IMR-90 (cell line): ENCODE measurements at regions not wholly inside any gene's neighbourhood (a gene's known extent, or its start where the extent isn't known, plus 50 kb on each side); places are given as distances from the start of the nearest gene placed in this dataset.
"Not testable (repeated sequence)": the region's sequence is repeated elsewhere in the genome, so short reads cannot be mapped to it uniquely, and the experiment has no call there.

Experiments
- ATAC-seq: fragments of 200-7000 bp; cut with Tn5 transposase; 2 replicates; pipeline ENCODE4 v1.9.1; 2020; ENCODE audit warnings: low read depth, mild to moderate bottlenecking, moderate library complexity
- BruUV-seq: library from RNA; stranded (reverse); fragments of 400-500 nt; replicated peaks from 2 replicates; lab custom pipeline; 2021; lab: Mats Ljungman, UMichigan
- CTCF ChIA-PET: fragments of 300-600 bp; formaldehyde crosslinking; extraction: SDS; loops from one replicate; lab custom pipeline; 2021; ENCODE audit warnings: antibody characterized with exemption; lab: Yijun Ruan, JAX
- POLR2A ChIA-PET: fragments of 300-600 bp; sonication (Branson Sonifier 250); formaldehyde crosslinking; loops from one replicate; lab custom pipeline; 2022; ENCODE audit warnings: antibody characterized with exemption; ENCODE audit not compliant: unreplicated experiment; lab: Charles Lee
- DNase-seq: peaks from one replicate; pipeline ENCODE4 v3.0.0; 2013
- H2AFZ ChIP-seq: replicated peaks from 2 replicates; pipeline ENCODE3; 2013; ENCODE audit warnings: low read length, mild to moderate bottlenecking; ENCODE audit not compliant: poor library complexity
- H2AK5ac ChIP-seq: 2 replicates; pipeline ENCODE4 v1.6.1; 2013; ENCODE audit warnings: low read depth, low read length, inconsistent platforms
- H2AK9ac ChIP-seq: replicated peaks from 2 replicates; pipeline ENCODE3; 2013; ENCODE audit warnings: mild to moderate bottlenecking, low read depth, low read length, moderate library complexity; ENCODE audit not compliant: poor library complexity
- H2BK120ac ChIP-seq: 2 replicates; pipeline ENCODE4 v1.6.1; 2013; ENCODE audit warnings: low read depth, low read length, inconsistent platforms
- H2BK15ac ChIP-seq: 3 replicates; pipeline ENCODE4 v1.6.1; 2013; ENCODE audit warnings: low read depth, low read length, inconsistent platforms
- H2BK20ac ChIP-seq: 2 replicates; pipeline ENCODE4 v1.6.1; 2013; ENCODE audit warnings: low read depth, mild to moderate bottlenecking, inconsistent platforms, low read length, moderate library complexity
- H2BK5ac ChIP-seq: 2 replicates; pipeline ENCODE4 v1.6.1; 2013; ENCODE audit warnings: mild to moderate bottlenecking, low read depth, low read length, inconsistent platforms; ENCODE audit not compliant: poor library complexity, severe bottlenecking
- H3K14ac ChIP-seq: replicated peaks from 2 replicates; pipeline ENCODE4 v1.6.1; 2013; ENCODE audit warnings: low read depth, low read length, inconsistent platforms
- H3K18ac ChIP-seq: 2 replicates; pipeline ENCODE4 v1.6.1; 2013; ENCODE audit warnings: low read depth, low read length, control low read depth
- H3K23ac ChIP-seq: 2 replicates; pipeline ENCODE4 v1.6.1; 2013; ENCODE audit warnings: low read depth, low read length, inconsistent platforms
- H3K27ac ChIP-seq: 2 replicates; pipeline ENCODE4 v1.5.1; 2013; ENCODE audit warnings: mild to moderate bottlenecking, control low read depth, low read length; ENCODE audit not compliant: insufficient read depth
- H3K27me3 ChIP-seq: 2 replicates; pipeline ENCODE4 v1.6.1; 2013; ENCODE audit warnings: low read length; ENCODE audit not compliant: control insufficient read depth, insufficient read depth
- H3K36me3 ChIP-seq: 2 replicates; pipeline ENCODE4 v1.6.1; 2013; ENCODE audit warnings: low read length, mixed read lengths; ENCODE audit not compliant: control insufficient read depth, insufficient read depth
- H3K4ac ChIP-seq: 2 replicates; pipeline ENCODE4 v1.6.1; 2013; ENCODE audit warnings: low read depth, low read length, inconsistent platforms
- H3K4me1 ChIP-seq: 2 replicates; pipeline ENCODE4 v1.6.1; 2013; ENCODE audit warnings: low read length, mixed read lengths; ENCODE audit not compliant: control insufficient read depth, insufficient read depth
- H3K4me2 ChIP-seq: 2 replicates; pipeline ENCODE4 v1.6.1; 2013; ENCODE audit warnings: low read depth, mild to moderate bottlenecking, control low read depth, low read length, moderate library complexity
- H3K4me3 ChIP-seq: 2 replicates; pipeline ENCODE4 v1.5.1; 2013; ENCODE audit warnings: low read depth, mild to moderate bottlenecking, control low read depth, low read length, moderate library complexity; ENCODE audit not compliant: insufficient read depth
- H3K56ac ChIP-seq: 2 replicates; pipeline ENCODE4 v1.6.1; 2013; ENCODE audit warnings: low read length, inconsistent platforms; ENCODE audit not compliant: insufficient read depth; ENCODE audit errors: extremely low read depth
- H3K79me1 ChIP-seq, 2 experiments: 2 replicates each; pipeline ENCODE4 v1.6.1; 2013; ENCODE audit warnings: low read length in 2 of 2, inconsistent platforms in 1 of 2, low read depth in 1 of 2
- H3K9ac ChIP-seq: 2 replicates; pipeline ENCODE4 v1.6.1; 2013; ENCODE audit warnings: low read depth, low read length, control low read depth
- H3K9me1 ChIP-seq: 2 replicates; pipeline ENCODE4 v1.6.1; 2013; ENCODE audit warnings: low read length, inconsistent platforms; ENCODE audit not compliant: insufficient read depth
- H3K9me3 ChIP-seq: 2 replicates; pipeline ENCODE4 v1.6.1; 2013; ENCODE audit warnings: low read length; ENCODE audit not compliant: control insufficient read depth, insufficient read depth
- H4K20me1 ChIP-seq: 2 replicates; pipeline ENCODE4 v1.6.1; 2013; ENCODE audit warnings: low read length, inconsistent platforms; ENCODE audit not compliant: insufficient read depth
- H4K5ac ChIP-seq: 2 replicates; pipeline ENCODE4 v1.6.1; 2013; ENCODE audit warnings: mild to moderate bottlenecking, low read depth, low read length, control low read depth
- H4K8ac ChIP-seq, 2 experiments: 2 replicates each; pipeline ENCODE4 v1.6.1; 2013; ENCODE audit warnings: low read depth in 2 of 2, low read length in 2 of 2, control low read depth in 1 of 2, inconsistent platforms in 1 of 2
- H4K91ac ChIP-seq: 2 replicates; pipeline ENCODE4 v1.6.1; 2013; ENCODE audit warnings: low read depth, low read length, inconsistent platforms; ENCODE audit not compliant: insufficient read depth
- WGBS, 2 experiments: methylation state at CpG; one replicate each; pipeline versions ENCODE4 v1.1.5 to v1.1.7; 2013; ENCODE audit warnings: missing lambda C conversion rate in 2 of 2; ENCODE audit not compliant: insufficient read length in 1 of 2; ENCODE audit errors: extremely low coverage in 2 of 2; 5-methylcytosine and 5-hydroxymethylcytosine counted together
- dilution Hi-C: fragments of 300-500 bp; cut with HindIII; formaldehyde crosslinking; loops from one replicate; pipeline ENCODE4 v1.14.3; 2018; ENCODE audit warnings: low sequenced_read_pairs; ENCODE audit not compliant: unreplicated experiment
- in situ Hi-C: fragments of 300-500 bp; cut with MboI; formaldehyde crosslinking; loops from 3 replicates; pipeline ENCODE4 v1.14.3; 2019; ENCODE audit warnings: low sequenced_read_pairs, inconsistent platforms, mixed read lengths
- intact Hi-C: fragments of 100-400 bp; cut with micrococcal nuclease; formaldehyde crosslinking; loops from 2 replicates; pipeline ENCODE4 v1.10.0; 2022

- H3K4me2 ChIP-seq, H4K91ac ChIP-seq, H3K27ac ChIP-seq, H3K23ac ChIP-seq, dilution Hi-C loops, H3K4ac ChIP-seq, H2BK5ac ChIP-seq, H3K56ac ChIP-seq, DNase-seq, H4K8ac ChIP-seq, ATAC-seq, BruUV-seq, H3K18ac ChIP-seq, H3K14ac ChIP-seq, intact Hi-C loops, H2AK9ac ChIP-seq, in situ Hi-C loops, H2AFZ ChIP-seq, H3K9me3 ChIP-seq, H3K4me3 ChIP-seq, H2BK20ac ChIP-seq, H3K4me1 ChIP-seq, POLR2A ChIA-PET, H3K36me3 ChIP-seq, H3K9ac ChIP-seq, H2BK15ac ChIP-seq, CTCF ChIA-PET, H4K20me1 ChIP-seq, H2AK5ac ChIP-seq, H3K9me1 ChIP-seq, H2BK120ac ChIP-seq, H3K27me3 ChIP-seq, H4K5ac ChIP-seq, H3K79me1 ChIP-seq: not testable (repeated sequence)
- WGBS, 2 experiments: no CpG with 5 or more reads among the region's 4 CpGs
These were observed 177.8 kb upstream of the PAQR3 start for GRCh38 chr4:79117051-79117450.
